GM10266 (cell line): ENCODE measurements at regions not wholly inside any gene's neighbourhood (a gene's known extent, or its start where the extent isn't known, plus 50 kb on each side); places are given as distances from the start of the nearest gene placed in this dataset.

Source experiments
- DNase-seq: peaks from one replicate; pipeline ENCODE4 v3.0.0; 2012; ENCODE audit errors: extremely low spot score
- CTCF ChIP-seq: IDR thresholded peaks from 2 replicates; pipeline ENCODE4 v1.5.1; 2012; ENCODE audit warnings: mild to moderate bottlenecking, low read depth; ENCODE audit not compliant: control insufficient read depth, insufficient read depth; ENCODE audit errors: missing control alignments

- no peak for DNase-seq
- no peak for TF ChIP-seq CTCF
These were observed 292.3 kb upstream of the PITRM1 start for GRCh38 chr10:3464760-3465405.

GRCh38 chr10:3460420-3461128 is 288.0 kb upstream of the PITRM1 start:
- no peak for TF ChIP-seq CTCF
- no peak for DNase-seq

- DNase-seq = no peak
These were observed 283.1 kb upstream of the PITRM1 start for GRCh38 chr10:3455385-3456334.

GRCh38 chr10:3452683-3453361 is 280.2 kb upstream of the PITRM1 start:
- DNase-seq = no peak

More at GRCh38 chr10:3455385-3456334, 283.1 kb upstream of the PITRM1 start:
- TF ChIP-seq CTCF = no peak

GRCh38 chr10:3452173-3452626 is 279.6 kb upstream of the PITRM1 start:
- no peak for TF ChIP-seq CTCF
- DNase-seq = no peak

More at GRCh38 chr10:3452683-3453361, 280.2 kb upstream of the PITRM1 start:
- TF ChIP-seq CTCF = no peak

- DNase-seq = no peak
- no peak for TF ChIP-seq CTCF
These were observed 279.1 kb upstream of the PITRM1 start for GRCh38 chr10:3451516-3452172.
